ENCODE measurements at regions not wholly inside any gene's neighbourhood (a gene's known extent, or its start where the extent isn't known, plus 50 kb on each side); places are given as distances from the start of the nearest gene placed in this dataset.

DNA sequence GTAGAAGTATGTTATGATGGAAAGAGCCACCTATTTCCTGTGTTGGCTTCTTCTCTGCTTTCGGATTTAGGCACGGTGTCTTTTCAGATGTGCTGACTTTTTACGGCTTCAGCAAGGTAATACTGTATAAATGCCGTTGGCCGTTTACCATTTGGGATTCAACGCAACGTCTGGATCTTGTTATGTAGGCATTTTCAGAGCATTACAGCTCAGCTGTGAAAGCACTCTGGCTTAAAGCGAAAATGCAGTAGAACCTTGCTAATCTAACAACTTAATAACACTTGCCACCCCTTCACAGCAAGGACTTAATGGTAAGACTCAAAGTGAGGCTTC lies 229.9 kb downstream of the EFCAB11 start:
- DNase-seq (ENCODE audit: low read depth) (no peak), FAIRE-seq (no peak)
- Mint-ChIP-seq H3K9me3 (ENCODE audit: unreplicated experiment) (no peaks in the 10 kb centered on the region), H3K36me3 (ENCODE audit: low read depth, unreplicated experiment) (no peaks in the 10 kb centered on the region), H3K27ac (ENCODE audit: unreplicated experiment) (no peak overlapping the region), H3K27me3 (ENCODE audit: low read depth, unreplicated experiment) (peaks cover 3% of the 10 kb centered on the region), H3K4me1 (ENCODE audit: low read depth, unreplicated experiment) (peaks cover 6% of the 10 kb centered on the region), H3K4me3 (ENCODE audit: unreplicated experiment) (no peak overlapping the region)
- Histone ChIP-seq H3K27me3 (ENCODE audit: insufficient read depth, low read length) (no peaks in the 10 kb centered on the region), H3K36me3 (ENCODE audit: insufficient read depth, low read length) (no peaks in the 10 kb centered on the region), H3K9ac (ENCODE audit: low read length) (no peak overlapping the region), H3K4me2 (ENCODE audit: low read length) (peak overlapping the region; percentile 28), H3K9me3 (ENCODE audit: insufficient read depth, low read depth, low read length) (no peaks in the 10 kb centered on the region), H3K27ac (ENCODE audit: low read depth, low read length) (no peak overlapping the region), H3K79me2 (ENCODE audit: insufficient read depth, low read length) (no peaks in the 10 kb centered on the region), H2AFZ (ENCODE audit: low read depth, low read length) (peak overlapping the region; percentile 24), H4K20me1 (ENCODE audit: insufficient read depth, low read length) (no peaks in the 10 kb centered on the region), H3K4me3 (ENCODE audit: insufficient read depth, low read depth, low read length) (no peak overlapping the region), H3K4me1 (ENCODE audit: insufficient read depth, low read length) (no peaks in the 10 kb centered on the region)
- no peak for TF ChIP-seq EZH2 (IDR thresholded peaks at IDR 0.05; ENCODE audit: insufficient read depth, low read length)
- TF ChIP-seq, protein P1, sequence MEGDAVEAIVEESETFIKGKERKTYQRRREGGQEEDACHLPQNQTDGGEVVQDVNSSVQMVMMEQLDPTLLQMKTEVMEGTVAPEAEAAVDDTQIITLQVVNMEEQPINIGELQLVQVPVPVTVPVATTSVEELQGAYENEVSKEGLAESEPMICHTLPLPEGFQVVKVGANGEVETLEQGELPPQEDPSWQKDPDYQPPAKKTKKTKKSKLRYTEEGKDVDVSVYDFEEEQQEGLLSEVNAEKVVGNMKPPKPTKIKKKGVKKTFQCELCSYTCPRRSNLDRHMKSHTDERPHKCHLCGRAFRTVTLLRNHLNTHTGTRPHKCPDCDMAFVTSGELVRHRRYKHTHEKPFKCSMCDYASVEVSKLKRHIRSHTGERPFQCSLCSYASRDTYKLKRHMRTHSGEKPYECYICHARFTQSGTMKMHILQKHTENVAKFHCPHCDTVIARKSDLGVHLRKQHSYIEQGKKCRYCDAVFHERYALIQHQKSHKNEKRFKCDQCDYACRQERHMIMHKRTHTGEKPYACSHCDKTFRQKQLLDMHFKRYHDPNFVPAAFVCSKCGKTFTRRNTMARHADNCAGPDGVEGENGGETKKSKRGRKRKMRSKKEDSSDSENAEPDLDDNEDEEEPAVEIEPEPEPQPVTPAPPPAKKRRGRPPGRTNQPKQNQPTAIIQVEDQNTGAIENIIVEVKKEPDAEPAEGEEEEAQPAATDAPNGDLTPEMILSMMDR (IDR thresholded peaks at IDR 0.05; ENCODE audit: insufficient read depth, low read depth, low read length) = no peak

DNA sequence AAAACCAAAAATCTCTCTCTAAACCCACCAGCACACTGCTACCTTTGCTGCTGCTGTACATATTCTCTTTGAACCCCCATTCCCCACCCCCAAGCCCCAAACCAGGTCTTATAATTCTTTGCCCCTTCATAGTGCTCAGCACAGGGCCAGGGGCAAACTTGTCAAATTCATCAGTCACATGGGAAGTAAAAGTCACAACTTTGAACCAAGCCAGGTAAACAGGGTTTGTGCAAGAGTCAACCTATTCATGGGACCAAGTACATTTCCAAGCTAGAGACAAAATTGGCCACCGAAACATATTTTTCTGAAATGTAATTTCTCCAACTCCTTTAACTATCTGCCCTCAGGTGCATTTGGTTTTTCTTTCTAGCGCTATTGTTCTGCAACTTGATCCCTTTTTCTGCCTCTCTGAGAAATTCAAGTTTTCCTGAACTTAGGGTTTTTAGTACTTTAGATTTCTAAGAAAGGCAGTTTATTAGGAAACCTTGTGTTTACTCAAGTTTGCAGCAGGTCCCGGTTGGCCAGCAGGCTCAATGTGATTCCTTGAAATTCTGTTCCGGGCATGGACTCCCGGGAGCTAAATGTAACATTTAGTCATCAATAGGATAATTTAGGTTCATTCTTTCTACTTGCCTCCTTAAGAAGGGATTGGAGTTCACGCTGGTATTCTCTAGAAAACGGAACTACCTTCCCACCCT lies 230.5 kb downstream of the EFCAB11 start:
- H3K4me2 ChIP-seq (ENCODE audit: low read length) = peak overlapping the region; percentile 28
- H3K36me3 ChIP-seq (ENCODE audit: insufficient read depth, low read length) = no peaks in the 10 kb centered on the region
- H2AFZ ChIP-seq (ENCODE audit: low read depth, low read length) = peak overlapping the region; percentile 24
- Mint-ChIP-seq H3K4me1 (ENCODE audit: low read depth, unreplicated experiment) (peaks cover 3% of the 10 kb centered on the region), H3K9me3 (ENCODE audit: unreplicated experiment) (no peaks in the 10 kb centered on the region), H3K36me3 (ENCODE audit: low read depth, unreplicated experiment) (no peaks in the 10 kb centered on the region), H3K27ac (ENCODE audit: unreplicated experiment) (no peak overlapping the region), H3K4me3 (ENCODE audit: unreplicated experiment) (no peak overlapping the region), H3K27me3 (ENCODE audit: low read depth, unreplicated experiment) (peaks cover 3% of the 10 kb centered on the region)
- H3K27ac ChIP-seq (ENCODE audit: low read depth, low read length) = no peak overlapping the region
- no peaks in the 10 kb centered on the region for H4K20me1 ChIP-seq (ENCODE audit: insufficient read depth, low read length)
- H3K4me1 ChIP-seq (ENCODE audit: insufficient read depth, low read length) = no peaks in the 10 kb centered on the region
- no peak for TF ChIP-seq EZH2 (IDR thresholded peaks at IDR 0.05; ENCODE audit: insufficient read depth, low read length)
- TF ChIP-seq, protein P1 (IDR thresholded peaks at IDR 0.05; ENCODE audit: insufficient read depth, low read depth, low read length) = no peak
- no peak overlapping the region for H3K4me3 ChIP-seq (ENCODE audit: insufficient read depth, low read depth, low read length)
- H3K9ac ChIP-seq (ENCODE audit: low read length) = no peak overlapping the region
- no peaks in the 10 kb centered on the region for H3K27me3 ChIP-seq (ENCODE audit: insufficient read depth, low read length)
- DNase-seq (ENCODE audit: low read depth) = no peak
- H3K79me2 ChIP-seq (ENCODE audit: insufficient read depth, low read length) = no peaks in the 10 kb centered on the region
- no peak for FAIRE-seq
- H3K9me3 ChIP-seq (ENCODE audit: insufficient read depth, low read depth, low read length) = no peaks in the 10 kb centered on the region

DNA sequence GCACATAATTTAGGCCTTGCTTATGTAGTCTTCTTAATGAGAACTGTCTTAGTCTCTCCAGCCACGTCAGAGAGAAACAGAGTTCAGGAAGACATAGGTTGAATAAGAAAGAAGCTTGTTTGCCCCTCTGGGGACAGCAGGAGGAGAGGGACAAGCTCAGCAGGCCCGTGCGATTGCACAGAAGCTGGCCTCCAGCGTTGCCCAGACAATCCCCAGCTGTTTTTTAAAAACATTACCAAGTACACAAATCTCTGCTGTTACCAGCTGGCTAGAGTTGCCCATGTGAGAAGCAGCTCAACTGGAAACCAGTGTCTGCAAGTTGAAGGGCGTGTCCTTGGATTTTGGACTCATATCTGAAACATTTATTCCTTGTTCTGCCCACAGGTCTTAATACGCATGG lies 232.6 kb downstream of the EFCAB11 start:
- Histone ChIP-seq H3K27me3 (ENCODE audit: insufficient read depth, low read length) (no peaks in the 10 kb centered on the region), H3K9ac (ENCODE audit: low read length) (no peak overlapping the region), H3K4me2 (ENCODE audit: low read length) (no peak overlapping the region), H3K4me3 (ENCODE audit: insufficient read depth, low read depth, low read length) (no peak overlapping the region), H2AFZ (ENCODE audit: low read depth, low read length) (no peak overlapping the region), H3K79me2 (ENCODE audit: insufficient read depth, low read length) (no peaks in the 10 kb centered on the region), H3K27ac (ENCODE audit: low read depth, low read length) (no peak overlapping the region), H4K20me1 (ENCODE audit: insufficient read depth, low read length) (no peaks in the 10 kb centered on the region), H3K36me3 (ENCODE audit: insufficient read depth, low read length) (no peaks in the 10 kb centered on the region), H3K4me1 (ENCODE audit: insufficient read depth, low read length) (no peaks in the 10 kb centered on the region), H3K9me3 (ENCODE audit: insufficient read depth, low read depth, low read length) (no peaks in the 10 kb centered on the region)
- TF ChIP-seq, protein P1 (IDR thresholded peaks at IDR 0.05; ENCODE audit: insufficient read depth, low read depth, low read length) = no peak
- no peak for TF ChIP-seq EZH2 (IDR thresholded peaks at IDR 0.05; ENCODE audit: insufficient read depth, low read length)
- DNase-seq (ENCODE audit: low read depth) = no peak
- Mint-ChIP-seq H3K27ac (ENCODE audit: unreplicated experiment) (peak overlapping the region; percentile 20), H3K4me1 (ENCODE audit: low read depth, unreplicated experiment) (peaks cover 3% of the 10 kb centered on the region), H3K4me3 (ENCODE audit: unreplicated experiment) (no peak overlapping the region), H3K36me3 (ENCODE audit: low read depth, unreplicated experiment) (no peaks in the 10 kb centered on the region), H3K9me3 (ENCODE audit: unreplicated experiment) (peaks cover 3% of the 10 kb centered on the region), H3K27me3 (ENCODE audit: low read depth, unreplicated experiment) (peaks cover 3% of the 10 kb centered on the region)
- FAIRE-seq = no peak
